NCI-H226 (cell line): ENCODE measurements at regions not wholly inside any gene's neighbourhood (a gene's known extent, or its start where the extent isn't known, plus 50 kb on each side); places are given as distances from the start of the nearest gene placed in this dataset.
A peak's percentile ranks its signal among the peaks of the same experiment; 100 is the strongest.

Experiments used
- DNase-seq: peaks from one replicate; pipeline ENCODE4 v3.0.0-alpha.2; 2015

- DNase-seq, result no peak
Observed at GRCh38 chr20:48571949-48572847, 255.6 kb downstream of the PREX1 start.

GRCh38 chr20:48569679-48570078 lies 258.1 kb downstream of the PREX1 start:
- no peak for DNase-seq

DNA sequence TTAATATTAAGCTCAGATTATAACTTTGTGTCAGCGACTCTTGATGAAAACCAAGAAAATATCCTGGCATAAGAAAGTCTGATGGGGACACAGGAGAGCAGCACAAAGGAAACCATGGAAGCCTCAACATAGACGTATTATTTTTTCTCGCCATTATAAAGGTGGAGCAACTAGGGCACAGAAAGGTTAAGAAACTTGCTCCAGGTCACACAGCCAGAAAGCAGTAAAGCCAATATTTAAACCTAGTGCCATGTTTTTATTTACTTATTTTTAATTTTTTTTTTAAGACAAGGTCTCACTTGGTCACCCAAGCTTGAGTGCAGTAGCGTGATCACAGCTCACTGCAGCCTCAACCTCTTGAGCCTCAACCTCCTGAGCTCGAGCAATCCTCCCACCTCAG lies 259.3 kb downstream of the PREX1 start:
- no peak for DNase-seq

GRCh38 chr20:48567145-48567544 lies 260.7 kb downstream of the PREX1 start:
- no peak for DNase-seq

DNA sequence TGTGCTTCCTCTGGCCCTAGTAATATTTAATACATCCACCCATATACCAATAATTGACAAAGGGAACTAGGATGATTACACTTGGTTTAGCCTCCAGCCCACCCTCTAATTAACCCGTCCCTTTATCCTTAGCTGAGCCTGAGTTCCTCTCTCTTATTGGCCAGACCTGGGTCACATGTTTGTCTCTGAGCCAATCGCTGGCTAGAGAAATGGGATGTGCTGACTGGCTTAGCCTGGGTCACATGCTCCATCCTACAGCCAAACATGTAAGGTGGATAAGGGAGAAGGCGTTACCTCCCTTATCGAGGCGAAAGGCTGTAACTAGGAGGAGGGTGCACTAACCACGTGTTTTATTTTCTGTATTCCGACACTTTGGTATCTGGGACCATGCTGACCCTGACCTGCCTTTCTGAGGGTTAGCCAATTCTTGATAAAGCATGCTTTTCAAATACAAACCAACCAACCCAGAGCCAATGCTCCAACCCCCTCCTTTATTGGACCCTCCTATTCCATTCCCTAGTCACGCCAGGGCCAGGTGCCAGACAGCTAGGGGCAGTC lies 262.7 kb downstream of the PREX1 start:
- DNase-seq, result no peak

DNA sequence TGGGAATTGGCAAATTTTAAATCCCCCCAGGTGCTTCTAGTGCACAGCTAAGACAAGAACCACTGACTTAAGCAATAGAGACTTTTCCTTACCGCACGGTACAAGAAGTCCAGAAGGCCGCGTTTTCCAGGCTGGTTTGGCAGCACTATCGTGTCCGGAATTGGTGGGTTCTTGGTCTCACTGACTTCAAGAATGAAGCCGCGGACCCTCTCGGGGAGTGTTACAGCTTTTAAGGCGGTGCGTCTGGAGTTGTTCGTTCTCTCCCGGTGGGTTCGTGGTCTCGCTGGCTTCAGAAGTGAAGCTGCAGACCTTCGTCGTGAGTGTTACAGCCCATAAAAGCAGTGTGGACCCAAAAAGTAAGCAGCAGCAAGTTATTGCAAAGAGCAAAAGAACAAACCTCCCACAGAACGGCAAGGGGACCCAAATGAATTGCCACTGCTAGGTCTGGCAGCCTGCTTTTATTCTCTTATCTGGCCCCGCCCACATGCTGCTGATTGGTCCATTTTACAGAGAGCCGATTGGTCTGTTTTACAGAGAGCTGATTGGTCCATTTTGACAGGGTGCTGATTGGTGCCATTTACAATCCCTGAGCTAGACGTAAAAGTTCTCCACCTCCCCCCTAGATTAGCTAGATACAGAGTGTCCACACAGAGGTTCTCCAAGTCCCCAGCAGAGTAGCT lies 264.5 kb downstream of the PREX1 start:
- no peak for DNase-seq

DNA sequence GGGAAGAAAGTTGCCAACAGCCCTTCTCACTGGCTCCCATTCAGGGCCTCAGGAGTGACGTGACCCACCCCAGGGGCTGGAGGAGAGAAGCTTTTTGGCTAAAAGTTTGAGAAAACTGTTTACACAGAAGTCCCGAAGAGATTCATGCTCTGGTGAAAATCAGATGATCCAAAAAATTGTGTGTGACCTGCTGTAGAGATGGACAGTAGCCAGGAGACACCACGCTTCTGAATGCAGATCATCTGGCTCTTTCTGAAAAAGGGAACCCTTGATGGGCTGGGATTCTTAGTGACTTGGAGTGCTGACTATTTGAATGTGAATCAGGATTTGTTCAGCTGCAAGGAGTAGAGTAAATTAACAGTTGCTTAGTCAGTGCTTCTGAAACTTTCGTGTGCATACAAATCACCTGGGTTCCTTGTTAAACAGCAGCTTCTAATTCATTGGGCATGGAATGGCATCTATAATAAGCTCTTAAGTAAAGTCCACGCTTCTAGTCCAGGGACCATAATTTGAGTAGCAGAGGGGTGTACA lies 265.1 kb downstream of the PREX1 start:
- no peak for DNase-seq

DNA sequence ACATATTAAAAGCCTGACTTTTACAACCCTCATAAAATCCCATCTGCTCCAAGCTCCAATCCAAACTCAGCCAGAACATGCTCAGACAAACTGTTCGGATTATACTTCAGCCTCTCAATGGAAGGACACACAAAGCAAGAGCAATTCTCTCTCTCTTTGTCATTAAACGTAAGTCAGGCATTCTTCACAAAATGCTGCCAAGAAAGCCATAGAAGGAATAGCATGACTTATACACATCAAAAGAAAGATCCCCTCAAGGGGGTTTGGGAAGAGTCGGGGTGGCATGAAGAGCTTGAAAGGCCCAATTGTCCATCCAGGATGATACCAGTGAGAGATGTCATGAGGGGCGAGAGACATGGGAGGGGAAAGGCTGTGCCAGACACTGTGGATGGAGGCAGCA lies 268.9 kb downstream of the PREX1 start:
- DNase-seq, result no peak

DNA sequence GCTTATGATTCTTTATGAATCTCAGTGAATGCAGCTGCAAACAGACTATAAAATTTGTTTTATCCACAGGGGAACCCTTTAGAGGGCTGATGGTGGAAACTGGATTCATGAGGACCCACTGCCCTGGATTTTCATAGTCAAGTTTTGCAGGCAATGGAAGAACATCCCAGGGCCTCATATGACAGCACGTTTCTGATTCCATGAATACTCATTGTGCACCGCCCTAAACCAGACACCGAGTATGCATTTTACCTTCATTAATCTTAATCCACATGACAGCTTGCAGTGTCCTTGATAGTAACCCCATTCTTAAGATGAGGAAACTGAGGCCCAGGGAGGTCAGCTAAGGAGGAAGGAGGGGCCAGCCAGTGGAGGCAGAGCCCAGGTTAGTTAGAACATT lies 270.4 kb downstream of the PREX1 start:
- no peak for DNase-seq

DNA sequence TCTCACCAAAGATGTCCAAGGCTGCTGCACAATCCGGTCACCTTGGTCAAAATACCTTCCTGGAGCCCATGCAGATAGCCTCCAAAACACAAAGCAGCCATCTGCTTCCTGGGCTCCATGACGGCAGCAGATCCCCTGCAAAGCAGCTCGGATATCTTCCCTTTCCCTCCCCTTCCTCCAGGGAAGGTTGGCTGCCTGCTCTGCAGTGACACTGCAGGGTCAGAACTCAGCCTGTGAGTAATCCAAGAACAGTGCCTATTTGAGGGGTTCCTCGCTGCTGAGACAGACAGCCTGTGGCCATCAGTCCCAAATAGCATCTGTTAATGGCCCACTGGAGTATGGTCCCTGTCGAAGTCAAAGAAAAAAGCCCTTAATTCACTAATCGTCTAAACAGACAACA lies 270.8 kb downstream of the PREX1 start:
- DNase-seq, result no peak

DNA sequence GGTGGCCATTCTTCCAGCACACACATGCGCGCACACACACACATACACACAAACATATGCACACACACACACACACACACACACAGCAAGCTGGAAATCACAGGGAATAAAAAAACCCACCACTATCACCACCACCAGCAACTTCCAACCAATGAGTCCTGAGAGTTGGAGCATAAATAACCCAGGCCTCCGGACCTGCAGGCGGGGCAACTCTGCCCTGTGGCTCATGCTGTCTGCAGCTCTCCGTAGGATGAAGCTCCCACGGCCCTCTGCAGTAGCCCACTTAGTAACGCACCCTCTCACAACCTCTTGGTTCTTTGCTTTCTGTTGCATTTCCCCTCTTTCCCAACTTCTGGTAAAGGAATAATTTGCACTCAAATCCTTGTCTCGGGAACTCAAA lies 275.2 kb downstream of the PREX1 start:
- no peak for DNase-seq

- DNase-seq, result no peak
Observed at GRCh38 chr20:48550814-48551213, 277.0 kb downstream of the PREX1 start.

GRCh38 chr20:48547664-48548063 lies 280.1 kb downstream of the PREX1 start:
- no peak for DNase-seq

- DNase-seq, result no peak
Observed at GRCh38 chr20:48544402-48545339, 283.1 kb downstream of the PREX1 start.

- no peak for DNase-seq
Observed at GRCh38 chr20:48541581-48542071, 286.2 kb downstream of the PREX1 start.

GRCh38 chr20:48538856-48539255 lies 288.9 kb downstream of the PREX1 start:
- DNase-seq, result peak; percentile 68

GRCh38 chr20:48538058-48538825 lies 289.6 kb downstream of the PREX1 start:
- peak; percentile 99 for DNase-seq

- DNase-seq, result no peak
Observed at GRCh38 chr20:48536206-48536605, 291.6 kb downstream of the PREX1 start.

DNA sequence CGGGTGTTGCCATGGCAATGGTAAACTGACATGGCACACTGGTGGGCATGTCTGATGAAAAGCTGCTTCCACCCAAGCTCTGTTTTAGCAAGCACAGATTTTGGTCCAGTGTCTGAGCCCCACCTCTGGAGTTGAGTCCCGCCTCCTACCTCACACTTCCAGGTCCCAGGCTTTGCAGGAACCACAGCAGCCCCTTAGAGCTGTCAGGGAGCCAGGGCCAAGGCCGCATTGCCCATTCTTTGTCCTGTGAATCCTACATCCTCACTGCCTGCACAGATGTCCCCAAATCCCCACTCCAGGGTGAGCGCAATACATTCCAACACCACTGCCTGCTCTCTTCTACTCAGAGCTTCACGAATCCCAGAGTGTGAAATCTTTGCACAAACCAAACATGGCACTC lies 292.2 kb downstream of the PREX1 start:
- no peak for DNase-seq

DNA sequence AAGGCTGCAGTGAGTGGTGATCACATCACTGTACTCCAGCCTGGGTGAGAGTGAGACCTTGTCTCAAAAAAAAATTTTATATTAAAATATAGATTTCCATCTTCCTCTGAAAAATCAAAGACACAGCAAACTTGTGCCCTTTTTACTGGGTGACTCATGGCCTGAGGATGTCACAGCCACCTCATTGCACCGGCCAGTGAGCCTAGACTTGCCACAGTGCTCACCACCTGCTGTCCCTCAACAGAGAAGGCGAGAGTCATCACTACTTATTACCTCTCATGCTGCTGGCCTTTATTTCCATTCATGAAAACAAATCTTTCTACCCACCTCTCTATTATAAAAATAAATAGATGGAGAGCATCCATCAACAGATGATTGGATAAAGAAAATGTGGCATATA lies 295.8 kb downstream of the PREX1 start:
- DNase-seq, result no peak

GRCh38 chr20:48531505-48531904 lies 296.3 kb downstream of the PREX1 start:
- DNase-seq, result no peak

DNA sequence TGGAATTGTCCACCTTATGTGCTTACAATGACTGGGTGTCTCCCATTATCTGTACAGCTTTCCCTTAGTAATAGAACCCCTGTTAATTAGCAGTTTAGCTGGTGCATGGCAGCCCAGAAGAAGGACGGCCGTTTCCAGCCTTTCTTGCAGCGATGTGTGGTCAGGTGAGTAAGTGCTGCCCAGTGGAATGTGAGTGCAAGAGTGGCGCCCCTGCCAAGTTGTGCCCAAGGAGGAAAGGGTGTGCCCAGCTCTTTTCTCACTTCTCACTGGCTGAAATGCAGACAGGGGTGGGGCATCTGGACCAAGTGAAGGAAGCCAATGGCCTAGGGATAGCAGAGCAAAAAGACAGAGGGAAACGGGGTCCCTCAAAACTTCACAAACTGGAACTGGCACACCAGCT lies 296.8 kb downstream of the PREX1 start:
- DNase-seq, result peak; percentile 64
